Epithelial cell of prostate (primary cell): ENCODE measurements at regions not wholly inside any gene's neighbourhood (a gene's known extent, or its start where the extent isn't known, plus 50 kb on each side); places are given as distances from the start of the nearest gene placed in this dataset.
A peak's percentile ranks its signal among the peaks of the same experiment; 100 is the strongest.
"Not testable (repeated sequence)": the region's sequence is repeated elsewhere in the genome, so short reads cannot be mapped to it uniquely, and the experiment has no call there.

Experiments
- DNase-seq: peaks from one replicate; pipeline ENCODE4 v3.0.0-alpha.2; 2011; ENCODE audit warnings: low read depth, low spot score
- H3K27ac ChIP-seq: fragments of 450-650 bp; 2 replicates; pipeline ENCODE4 v1.5.1; 2017; ENCODE audit warnings: mild to moderate bottlenecking

GRCh38 chrX:55142206-55142918 is 53.5 kb downstream of the PAGE2 start:
- H3K27ac ChIP-seq, result no peak overlapping the region

GRCh38 chrX:55142919-55143310 is 54.1 kb downstream of the PAGE2 start:
- H3K27ac ChIP-seq, result no peak overlapping the region
- DNase-seq, result no peak

More at GRCh38 chrX:55142206-55142918, 53.5 kb downstream of the PAGE2 start:
- no peak for DNase-seq

- no peak overlapping the region for H3K27ac ChIP-seq
- DNase-seq, result no peak
Observed at GRCh38 chrX:55143621-55144020, 54.8 kb downstream of the PAGE2 start.

GRCh38 chrX:55144697-55145096 is 55.9 kb downstream of the PAGE2 start:
- H3K27ac ChIP-seq, result no peak overlapping the region
- DNase-seq, result no peak

- H3K27ac ChIP-seq, result no peak overlapping the region
- DNase-seq, result no peak
Observed at GRCh38 chrX:55149242-55149641, 60.4 kb downstream of the PAGE2 start.

GRCh38 chrX:55151199-55151598 is 62.4 kb downstream of the PAGE2 start:
- no peak for DNase-seq
- no peak overlapping the region for H3K27ac ChIP-seq

GRCh38 chrX:55159551-55159950 is 60.6 kb upstream of the PAGE5 start:
- no peak for DNase-seq
- no peak overlapping the region for H3K27ac ChIP-seq

- peak; percentile 31 for DNase-seq
- H3K27ac ChIP-seq, result peak overlapping the region; percentile 80
Observed at GRCh38 chrX:55160685-55161552, 59.2 kb upstream of the PAGE5 start.

GRCh38 chrX:55161581-55161980 is 58.6 kb upstream of the PAGE5 start:
- peak overlapping the region; percentile 80 for H3K27ac ChIP-seq
- no peak for DNase-seq

- no peak for DNase-seq
- no peak overlapping the region for H3K27ac ChIP-seq
Observed at GRCh38 chrX:55163171-55163570, 57.0 kb upstream of the PAGE5 start.

GRCh38 chrX:55165026-55165425 is 55.1 kb upstream of the PAGE5 start:
- H3K27ac ChIP-seq, DNase-seq: not testable (repeated sequence)

GRCh38 chrX:55167124-55167803 is 52.9 kb upstream of the PAGE5 start:
- DNase-seq, result no peak
- no peak overlapping the region for H3K27ac ChIP-seq

- H3K27ac ChIP-seq, result no peak overlapping the region
- DNase-seq, result no peak
Observed at GRCh38 chrX:55167901-55168300, 52.2 kb upstream of the PAGE5 start.

GRCh38 chrX:55169782-55170181 is 50.4 kb upstream of the PAGE5 start:
- no peak overlapping the region for H3K27ac ChIP-seq
- no peak for DNase-seq
